Smooth muscle cell (in vitro differentiated cells): ENCODE measurements at regions not wholly inside any gene's neighbourhood (a gene's known extent, or its start where the extent isn't known, plus 50 kb on each side); places are given as distances from the start of the nearest gene placed in this dataset.

ENCODE experiments used
- DNase-seq: peaks from one replicate; lab custom pipeline; 2025; ENCODE audit not compliant: unreplicated experiment; lab: John Stamatoyannopoulos, UW
- H2AFZ ChIP-seq: fragments of 200-600 bp; sonication (generic); 2 replicates; pipeline ENCODE4 v1.6.0; 2016; ENCODE audit warnings: antibody characterized with exemption, low read depth, mild to moderate bottlenecking
- H3F3A ChIP-seq: fragments of 200-600 bp; sonication (generic); 2 replicates; pipeline ENCODE4 v1.6.0; 2017; ENCODE audit warnings: antibody characterized with exemption, low read depth
- H3K27ac ChIP-seq: fragments of 200-600 bp; sonication (generic); 2 replicates; pipeline ENCODE4 v1.5.1; 2016; ENCODE audit warnings: low read depth, mild to moderate bottlenecking
- H3K27me3 ChIP-seq: fragments of 200-600 bp; sonication (generic); 2 replicates; pipeline ENCODE4 v1.6.1; 2016; ENCODE audit warnings: low read depth, mild to moderate bottlenecking
- H3K36me3 ChIP-seq: fragments of 200-600 bp; sonication (generic); 2 replicates; pipeline ENCODE4 v1.5.1; 2016; ENCODE audit warnings: low read depth
- H3K4me1 ChIP-seq: fragments of 200-600 bp; sonication (generic); 2 replicates; pipeline ENCODE4 v1.5.1; 2016; ENCODE audit warnings: low read depth
- H3K4me2 ChIP-seq: fragments of 200-600 bp; sonication (generic); 2 replicates; pipeline ENCODE4 v1.6.0; 2016; ENCODE audit warnings: mild to moderate bottlenecking
- H3K4me3 ChIP-seq: fragments of 200-600 bp; sonication (generic); 2 replicates; pipeline ENCODE4 v1.5.1; 2016; ENCODE audit warnings: mild to moderate bottlenecking
- H3K79me2 ChIP-seq: fragments of 200-600 bp; sonication (generic); 2 replicates; pipeline ENCODE4 v1.6.0; 2016; ENCODE audit warnings: low read depth, mild to moderate bottlenecking
- H3K9ac ChIP-seq: fragments of 200-600 bp; sonication (generic); 2 replicates; pipeline ENCODE4 v1.6.0; 2016; ENCODE audit warnings: low read depth
- H3K9me3 ChIP-seq: fragments of 200-600 bp; sonication (generic); replicated peaks from 2 replicates; pipeline ENCODE4 v1.5.1; 2016; ENCODE audit warnings: low read depth
- H4K20me1 ChIP-seq: fragments of 200-600 bp; sonication (generic); 2 replicates; pipeline ENCODE4 v1.6.0; 2016; ENCODE audit warnings: low read depth
- CTCF ChIP-seq: fragments of 200-600 bp; sonication (generic); IDR thresholded peaks from 2 replicates; pipeline ENCODE4 v1.5.1; 2017; ENCODE audit warnings: borderline replicate concordance, mild to moderate bottlenecking, antibody characterized with exemption; ENCODE audit not compliant: insufficient read depth, poor library complexity, severe bottlenecking
- WGBS: methylation state at CpG from one replicate; pipeline ENCODE4 v1.1.7; 2016; ENCODE audit warnings: low lambda C conversion rate; 5-methylcytosine and 5-hydroxymethylcytosine counted together

GRCh38 chr10:2871673-2872219 is 195.6 kb upstream of the PFKP start:
- no peak for TF ChIP-seq CTCF
- 92% methylated on average over 2 of the region's 2 CpGs for WGBS
- Histone ChIP-seq H3K9ac (no peak overlapping the region), H3K27ac (no peak overlapping the region), H3F3A (no peaks in the 10 kb centered on the region), H2AFZ (no peak overlapping the region), H3K4me2 (no peak overlapping the region), H3K79me2 (no peaks in the 10 kb centered on the region), H3K27me3 (no peaks in the 10 kb centered on the region), H3K4me1 (no peaks in the 10 kb centered on the region), H3K36me3 (no peaks in the 10 kb centered on the region), H4K20me1 (no peaks in the 10 kb centered on the region), H3K9me3 (no peaks in the 10 kb centered on the region), H3K4me3 (no peak overlapping the region)
- DNase-seq, result no peak

GRCh38 chr10:2870654-2871053 is 196.7 kb upstream of the PFKP start:
- no peaks in the 10 kb centered on the region for H3K27me3 ChIP-seq
- no peaks in the 10 kb centered on the region for H4K20me1 ChIP-seq
- no peak for TF ChIP-seq CTCF
- no peaks in the 10 kb centered on the region for H3K79me2 ChIP-seq
- no peak overlapping the region for H3K27ac ChIP-seq
- no peaks in the 10 kb centered on the region for H3K36me3 ChIP-seq
- DNase-seq, result no peak
- H3K9ac ChIP-seq, result no peak overlapping the region
- no peak overlapping the region for H2AFZ ChIP-seq
- no peaks in the 10 kb centered on the region for H3K4me1 ChIP-seq
- H3K4me2 ChIP-seq, result no peak overlapping the region
- no peaks in the 10 kb centered on the region for H3F3A ChIP-seq
- H3K4me3 ChIP-seq, result no peak overlapping the region
- 87% methylated on average over 4 of the region's 4 CpGs for WGBS
- no peaks in the 10 kb centered on the region for H3K9me3 ChIP-seq

- no peak for TF ChIP-seq CTCF
- H3K79me2 ChIP-seq, result no peaks in the 10 kb centered on the region
- H4K20me1 ChIP-seq, result no peaks in the 10 kb centered on the region
- no peaks in the 10 kb centered on the region for H3K27me3 ChIP-seq
- H3K9me3 ChIP-seq, result no peaks in the 10 kb centered on the region
- H3K27ac ChIP-seq, result no peak overlapping the region
- H3K9ac ChIP-seq, result no peak overlapping the region
- H3K4me3 ChIP-seq, result no peak overlapping the region
- WGBS, result 97% methylated on average over 8 of the region's 8 CpGs
- no peak for DNase-seq
- H2AFZ ChIP-seq, result no peak overlapping the region
- H3K36me3 ChIP-seq, result no peaks in the 10 kb centered on the region
- no peaks in the 10 kb centered on the region for H3K4me1 ChIP-seq
- no peak overlapping the region for H3K4me2 ChIP-seq
- no peaks in the 10 kb centered on the region for H3F3A ChIP-seq
Measured at GRCh38 chr10:2867788-2868299, 199.5 kb upstream of the PFKP start.

- Histone ChIP-seq H3K27me3 (no peaks in the 10 kb centered on the region), H3K9me3 (no peaks in the 10 kb centered on the region), H3K9ac (no peak overlapping the region), H3K4me3 (no peak overlapping the region), H3K36me3 (no peaks in the 10 kb centered on the region), H3F3A (no peaks in the 10 kb centered on the region), H2AFZ (no peak overlapping the region), H3K4me2 (no peak overlapping the region), H3K79me2 (no peaks in the 10 kb centered on the region), H3K27ac (no peak overlapping the region), H4K20me1 (no peaks in the 10 kb centered on the region), H3K4me1 (no peaks in the 10 kb centered on the region)
- 58% methylated on average over 5 of the region's 5 CpGs for WGBS
- DNase-seq, result no peak
- no peak for TF ChIP-seq CTCF
Measured at GRCh38 chr10:2866569-2866968, 200.8 kb upstream of the PFKP start.
